ENCODE measurements at regions not wholly inside any gene's neighbourhood (a gene's known extent, or its start where the extent isn't known, plus 50 kb on each side); places are given as distances from the start of the nearest gene placed in this dataset.
A peak's percentile ranks its signal among the peaks of the same experiment; 100 is the strongest.

DNA sequence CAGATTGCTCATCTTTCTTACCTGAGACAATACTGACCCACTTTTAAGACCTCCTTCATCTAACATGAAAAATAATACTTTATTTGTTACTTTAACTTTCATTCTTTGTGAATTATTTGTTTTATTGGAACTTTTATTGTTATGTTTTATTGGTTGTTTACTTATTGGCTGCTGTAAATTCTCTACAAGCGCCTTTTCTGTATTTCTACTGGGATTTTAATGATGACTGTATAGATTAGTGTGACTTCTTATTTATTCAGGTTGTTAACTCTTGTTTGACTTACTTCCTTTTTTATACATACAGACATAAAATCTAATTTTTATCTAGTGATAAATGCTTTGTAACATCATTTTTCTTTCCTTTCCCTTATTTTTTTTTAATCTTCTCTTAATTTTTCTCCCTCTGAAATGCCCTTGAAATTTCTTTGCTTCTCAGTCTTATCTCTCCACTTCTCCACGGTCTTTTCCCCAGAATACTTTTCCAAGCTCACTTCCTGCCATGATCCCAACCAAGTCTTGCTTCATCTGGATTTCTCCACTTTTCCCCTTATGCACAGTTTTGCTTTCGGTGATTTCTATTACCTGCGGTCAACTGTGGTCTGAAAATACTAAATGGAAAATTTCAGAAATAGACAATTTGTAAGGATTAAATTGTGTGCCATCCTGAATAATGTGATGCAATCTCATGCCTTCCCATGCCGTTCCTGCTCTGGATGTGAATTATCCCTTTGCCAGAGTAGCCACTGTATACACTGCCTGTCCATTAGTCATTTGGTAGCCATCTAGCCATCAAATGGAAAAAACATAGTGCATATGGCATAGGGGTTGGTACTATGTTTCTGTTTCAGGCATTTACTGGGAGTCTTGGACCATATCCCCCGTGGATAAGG lies 265.9 kb downstream of the PRL start:
- Histone ChIP-seq H3K27ac (no peak overlapping the region), H3K27me3 (replicated peaks) (no peaks in the 10 kb centered on the region)
- in situ Hi-C loops (cut with HindIII; ENCODE audit: low pct_ligation_motif_present, low sequenced_read_pairs) = no loop called here

DNA sequence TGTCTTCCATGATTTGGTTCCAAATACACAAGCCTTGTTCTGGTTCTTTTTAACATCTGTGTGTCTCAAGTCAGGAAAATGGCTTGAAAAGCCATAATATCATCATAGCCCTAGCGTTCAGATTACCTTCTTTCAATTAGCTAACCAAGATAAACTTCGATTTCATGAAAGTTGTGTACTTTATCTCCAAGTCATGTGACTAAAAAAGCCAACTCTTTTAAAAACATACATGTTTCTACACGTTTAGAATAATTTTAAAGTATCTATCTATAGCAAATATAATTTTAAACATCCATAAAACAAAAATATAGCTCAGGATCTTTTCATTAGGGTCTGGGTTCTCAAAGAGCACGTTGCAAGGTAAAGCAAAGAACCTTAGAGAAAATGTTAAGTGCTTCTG lies 261.1 kb downstream of the PRL start:
- TF ChIP-seq, protein P1, sequence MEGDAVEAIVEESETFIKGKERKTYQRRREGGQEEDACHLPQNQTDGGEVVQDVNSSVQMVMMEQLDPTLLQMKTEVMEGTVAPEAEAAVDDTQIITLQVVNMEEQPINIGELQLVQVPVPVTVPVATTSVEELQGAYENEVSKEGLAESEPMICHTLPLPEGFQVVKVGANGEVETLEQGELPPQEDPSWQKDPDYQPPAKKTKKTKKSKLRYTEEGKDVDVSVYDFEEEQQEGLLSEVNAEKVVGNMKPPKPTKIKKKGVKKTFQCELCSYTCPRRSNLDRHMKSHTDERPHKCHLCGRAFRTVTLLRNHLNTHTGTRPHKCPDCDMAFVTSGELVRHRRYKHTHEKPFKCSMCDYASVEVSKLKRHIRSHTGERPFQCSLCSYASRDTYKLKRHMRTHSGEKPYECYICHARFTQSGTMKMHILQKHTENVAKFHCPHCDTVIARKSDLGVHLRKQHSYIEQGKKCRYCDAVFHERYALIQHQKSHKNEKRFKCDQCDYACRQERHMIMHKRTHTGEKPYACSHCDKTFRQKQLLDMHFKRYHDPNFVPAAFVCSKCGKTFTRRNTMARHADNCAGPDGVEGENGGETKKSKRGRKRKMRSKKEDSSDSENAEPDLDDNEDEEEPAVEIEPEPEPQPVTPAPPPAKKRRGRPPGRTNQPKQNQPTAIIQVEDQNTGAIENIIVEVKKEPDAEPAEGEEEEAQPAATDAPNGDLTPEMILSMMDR (IDR thresholded peaks at IDR 0.05; ENCODE audit: low read depth, low read length, missing control alignments) = no peak
- Histone ChIP-seq H3K36me3 (replicated peaks) (no peaks in the 10 kb centered on the region), H3K27me3 (replicated peaks) (no peaks in the 10 kb centered on the region), H3K4me3 (ENCODE audit: low read depth, low read length) (no peak overlapping the region), H3K27ac (no peak overlapping the region)
- in situ Hi-C loops (cut with HindIII; ENCODE audit: low pct_ligation_motif_present, low sequenced_read_pairs) = no loop called here
- no peak for DNase-seq

More for the DNA sequence above, 265.9 kb downstream of the PRL start:
- TF ChIP-seq, protein P1 (IDR thresholded peaks at IDR 0.05; ENCODE audit: low read depth, low read length, missing control alignments) = no peak
- Histone ChIP-seq H3K36me3 (replicated peaks) (no peaks in the 10 kb centered on the region), H3K4me3 (ENCODE audit: low read depth, low read length) (no peak overlapping the region)
- DNase-seq = no peak

DNA sequence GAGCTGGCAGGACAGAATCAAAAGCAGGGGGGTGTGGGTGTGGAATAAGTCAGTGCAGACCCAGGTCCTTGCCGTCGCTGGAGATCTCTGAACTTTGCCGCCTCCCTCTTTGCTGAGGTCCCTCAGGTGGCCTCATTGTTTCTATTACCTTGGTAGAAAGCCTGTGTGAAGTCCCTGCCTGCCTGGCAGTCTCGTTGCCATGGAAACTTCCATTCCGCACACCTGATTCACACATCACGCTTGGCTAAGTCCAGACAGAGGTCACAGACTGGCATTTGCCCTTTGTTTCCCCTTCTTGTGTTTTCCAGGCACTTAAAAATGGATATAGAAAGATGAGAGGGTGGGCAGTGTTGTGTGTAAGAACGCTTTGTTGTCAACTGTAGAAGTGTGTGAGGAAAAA lies 260.6 kb downstream of the PRL start:
- Histone ChIP-seq H3K27ac (no peak overlapping the region), H3K27me3 (replicated peaks) (no peaks in the 10 kb centered on the region), H3K36me3 (replicated peaks) (no peaks in the 10 kb centered on the region), H3K4me3 (ENCODE audit: low read depth, low read length) (no peak overlapping the region)
- DNase-seq = no peak
- in situ Hi-C loops (cut with HindIII; ENCODE audit: low pct_ligation_motif_present, low sequenced_read_pairs) = no loop called here
- TF ChIP-seq, protein P1 (IDR thresholded peaks at IDR 0.05; ENCODE audit: low read depth, low read length, missing control alignments) = no peak

DNA sequence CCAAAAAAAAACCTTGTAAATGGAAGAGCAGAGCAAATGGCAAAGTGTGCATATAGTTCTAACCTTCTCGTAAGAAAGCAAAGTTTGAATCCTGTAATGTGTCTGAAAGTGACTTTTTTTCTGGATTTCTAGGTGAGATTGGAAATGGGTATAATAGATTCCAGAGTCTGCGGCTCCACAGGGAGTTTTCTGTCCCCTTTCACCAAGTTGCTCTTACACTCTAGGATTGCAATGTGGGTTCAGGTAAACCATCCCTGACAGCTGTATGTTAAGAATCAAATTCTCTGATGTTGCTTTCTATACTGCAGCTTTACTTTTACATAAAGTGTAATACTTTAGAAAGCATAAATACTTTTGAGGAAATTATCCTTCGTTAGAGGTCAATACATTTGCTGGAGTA lies 260.1 kb downstream of the PRL start:
- TF ChIP-seq, protein P1 (IDR thresholded peaks at IDR 0.05; ENCODE audit: low read depth, low read length, missing control alignments) = no peak
- Histone ChIP-seq H3K27ac (no peak overlapping the region), H3K36me3 (replicated peaks) (no peaks in the 10 kb centered on the region), H3K4me3 (ENCODE audit: low read depth, low read length) (no peak overlapping the region), H3K27me3 (replicated peaks) (no peaks in the 10 kb centered on the region)
- DNase-seq = no peak
- in situ Hi-C loops (cut with HindIII; ENCODE audit: low pct_ligation_motif_present, low sequenced_read_pairs) = no loop called here

DNA sequence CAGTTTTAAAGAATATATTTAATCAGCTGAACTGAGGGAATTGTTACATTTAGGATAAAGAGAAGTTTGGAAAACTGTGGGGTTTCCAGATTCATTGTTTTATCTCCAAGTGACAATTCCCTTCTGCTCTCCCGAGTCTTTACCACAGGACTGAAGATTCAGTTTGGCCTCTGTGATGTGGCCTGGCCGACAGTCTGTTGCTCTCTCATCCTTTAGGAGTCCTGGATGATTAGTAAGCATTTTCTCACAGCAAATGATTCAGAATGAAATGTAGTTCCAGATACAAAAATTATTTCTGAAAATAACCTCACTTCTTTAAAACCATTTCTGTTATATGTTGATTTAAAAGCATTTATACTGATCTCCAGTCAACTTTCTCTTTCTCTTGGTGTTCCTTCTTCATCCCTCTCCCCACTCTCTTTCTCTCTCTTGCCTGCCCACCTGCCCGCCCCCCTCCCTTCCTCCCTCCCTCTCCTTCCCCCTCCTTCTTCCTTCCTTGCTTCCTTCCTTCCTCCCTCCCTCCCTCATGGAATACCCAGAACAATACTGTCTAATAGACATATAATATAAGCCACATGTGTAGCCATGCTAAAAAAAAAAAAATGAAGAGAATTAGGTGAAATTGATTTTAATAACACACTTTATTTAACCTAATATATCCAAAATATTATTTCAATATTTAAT lies 254.9 kb downstream of the PRL start:
- TF ChIP-seq, protein P1 (IDR thresholded peaks at IDR 0.05; ENCODE audit: low read depth, low read length, missing control alignments) = no peak
- DNase-seq = peak; percentile 38
- in situ Hi-C loops (cut with HindIII; ENCODE audit: low pct_ligation_motif_present, low sequenced_read_pairs) = no loop called here
- H3K27me3 ChIP-seq (replicated peaks) = no peaks in the 10 kb centered on the region
- no peaks in the 10 kb centered on the region for H3K36me3 ChIP-seq (replicated peaks)
- H3K4me3 ChIP-seq (ENCODE audit: low read depth, low read length) = no peak overlapping the region
- H3K27ac ChIP-seq = no peak overlapping the region

Measured in brain microvascular endothelial cell (primary cell).